IMR-90 (cell line): ENCODE measurements at regions not wholly inside any gene's neighbourhood (a gene's known extent, or its start where the extent isn't known, plus 50 kb on each side); places are given as distances from the start of the nearest gene placed in this dataset.

Experiments
- ATAC-seq: fragments of 200-7000 bp; cut with Tn5 transposase; 2 replicates; pipeline ENCODE4 v1.9.1; 2020; ENCODE audit warnings: low read depth, mild to moderate bottlenecking, moderate library complexity
- BruUV-seq: library from RNA; stranded (reverse); fragments of 400-500 nt; replicated peaks from 2 replicates; lab custom pipeline; 2021; lab: Mats Ljungman, UMichigan
- CTCF ChIA-PET: fragments of 300-600 bp; formaldehyde crosslinking; extraction: SDS; loops from one replicate; lab custom pipeline; 2021; ENCODE audit warnings: antibody characterized with exemption; lab: Yijun Ruan, JAX
- POLR2A ChIA-PET: fragments of 300-600 bp; sonication (Branson Sonifier 250); formaldehyde crosslinking; loops from one replicate; lab custom pipeline; 2022; ENCODE audit warnings: antibody characterized with exemption; ENCODE audit not compliant: unreplicated experiment; lab: Charles Lee
- DNase-seq: peaks from one replicate; pipeline ENCODE4 v3.0.0; 2013
- H2AFZ ChIP-seq: replicated peaks from 2 replicates; pipeline ENCODE3; 2013; ENCODE audit warnings: low read length, mild to moderate bottlenecking; ENCODE audit not compliant: poor library complexity
- H2AK5ac ChIP-seq: 2 replicates; pipeline ENCODE4 v1.6.1; 2013; ENCODE audit warnings: low read depth, low read length, inconsistent platforms
- H2AK9ac ChIP-seq: replicated peaks from 2 replicates; pipeline ENCODE3; 2013; ENCODE audit warnings: mild to moderate bottlenecking, low read depth, low read length, moderate library complexity; ENCODE audit not compliant: poor library complexity
- H2BK120ac ChIP-seq: 2 replicates; pipeline ENCODE4 v1.6.1; 2013; ENCODE audit warnings: low read depth, low read length, inconsistent platforms
- H2BK15ac ChIP-seq: 3 replicates; pipeline ENCODE4 v1.6.1; 2013; ENCODE audit warnings: low read depth, low read length, inconsistent platforms
- H2BK20ac ChIP-seq: 2 replicates; pipeline ENCODE4 v1.6.1; 2013; ENCODE audit warnings: low read depth, mild to moderate bottlenecking, inconsistent platforms, low read length, moderate library complexity
- H2BK5ac ChIP-seq: 2 replicates; pipeline ENCODE4 v1.6.1; 2013; ENCODE audit warnings: mild to moderate bottlenecking, low read depth, low read length, inconsistent platforms; ENCODE audit not compliant: poor library complexity, severe bottlenecking
- H3K14ac ChIP-seq: replicated peaks from 2 replicates; pipeline ENCODE4 v1.6.1; 2013; ENCODE audit warnings: low read depth, low read length, inconsistent platforms
- H3K18ac ChIP-seq: 2 replicates; pipeline ENCODE4 v1.6.1; 2013; ENCODE audit warnings: low read depth, low read length, control low read depth
- H3K23ac ChIP-seq: 2 replicates; pipeline ENCODE4 v1.6.1; 2013; ENCODE audit warnings: low read depth, low read length, inconsistent platforms
- H3K27ac ChIP-seq: 2 replicates; pipeline ENCODE4 v1.5.1; 2013; ENCODE audit warnings: mild to moderate bottlenecking, control low read depth, low read length; ENCODE audit not compliant: insufficient read depth
- H3K27me3 ChIP-seq: 2 replicates; pipeline ENCODE4 v1.6.1; 2013; ENCODE audit warnings: low read length; ENCODE audit not compliant: control insufficient read depth, insufficient read depth
- H3K36me3 ChIP-seq: 2 replicates; pipeline ENCODE4 v1.6.1; 2013; ENCODE audit warnings: low read length, mixed read lengths; ENCODE audit not compliant: control insufficient read depth, insufficient read depth
- H3K4ac ChIP-seq: 2 replicates; pipeline ENCODE4 v1.6.1; 2013; ENCODE audit warnings: low read depth, low read length, inconsistent platforms
- H3K4me1 ChIP-seq: 2 replicates; pipeline ENCODE4 v1.6.1; 2013; ENCODE audit warnings: low read length, mixed read lengths; ENCODE audit not compliant: control insufficient read depth, insufficient read depth
- H3K4me2 ChIP-seq: 2 replicates; pipeline ENCODE4 v1.6.1; 2013; ENCODE audit warnings: low read depth, mild to moderate bottlenecking, control low read depth, low read length, moderate library complexity
- H3K4me3 ChIP-seq: 2 replicates; pipeline ENCODE4 v1.5.1; 2013; ENCODE audit warnings: low read depth, mild to moderate bottlenecking, control low read depth, low read length, moderate library complexity; ENCODE audit not compliant: insufficient read depth
- H3K56ac ChIP-seq: 2 replicates; pipeline ENCODE4 v1.6.1; 2013; ENCODE audit warnings: low read length, inconsistent platforms; ENCODE audit not compliant: insufficient read depth; ENCODE audit errors: extremely low read depth
- H3K79me1 ChIP-seq, 2 experiments: 2 replicates each; pipeline ENCODE4 v1.6.1; 2013; ENCODE audit warnings: low read length in 2 of 2, inconsistent platforms in 1 of 2, low read depth in 1 of 2
- H3K9ac ChIP-seq: 2 replicates; pipeline ENCODE4 v1.6.1; 2013; ENCODE audit warnings: low read depth, low read length, control low read depth
- H3K9me1 ChIP-seq: 2 replicates; pipeline ENCODE4 v1.6.1; 2013; ENCODE audit warnings: low read length, inconsistent platforms; ENCODE audit not compliant: insufficient read depth
- H3K9me3 ChIP-seq: 2 replicates; pipeline ENCODE4 v1.6.1; 2013; ENCODE audit warnings: low read length; ENCODE audit not compliant: control insufficient read depth, insufficient read depth
- H4K20me1 ChIP-seq: 2 replicates; pipeline ENCODE4 v1.6.1; 2013; ENCODE audit warnings: low read length, inconsistent platforms; ENCODE audit not compliant: insufficient read depth
- H4K5ac ChIP-seq: 2 replicates; pipeline ENCODE4 v1.6.1; 2013; ENCODE audit warnings: mild to moderate bottlenecking, low read depth, low read length, control low read depth
- H4K8ac ChIP-seq, 2 experiments: 2 replicates each; pipeline ENCODE4 v1.6.1; 2013; ENCODE audit warnings: low read depth in 2 of 2, low read length in 2 of 2, control low read depth in 1 of 2, inconsistent platforms in 1 of 2
- H4K91ac ChIP-seq: 2 replicates; pipeline ENCODE4 v1.6.1; 2013; ENCODE audit warnings: low read depth, low read length, inconsistent platforms; ENCODE audit not compliant: insufficient read depth
- CEBPB ChIP-seq: IDR thresholded peaks from 2 replicates; pipeline ENCODE4 v1.6.1; 2012; ENCODE audit warnings: low read depth, low read length, improper control_type of control experiment
- ELK1 ChIP-seq: fragments of 150-350 bp; IDR thresholded peaks from 2 replicates; pipeline ENCODE4 v1.6.1; 2016; ENCODE audit warnings: low read depth, mild to moderate bottlenecking, low read length, moderate library complexity, borderline replicate concordance
- FOS ChIP-seq: fragments of 150-350 bp; IDR thresholded peaks from 2 replicates; pipeline ENCODE4 v1.6.1; 2016; ENCODE audit warnings: low read depth, low read length
- MAFK ChIP-seq: IDR thresholded peaks from 2 replicates; pipeline ENCODE4 v1.6.1; 2012; ENCODE audit warnings: low read depth, low read length, improper control_type of control experiment
- WGBS, 2 experiments: methylation state at CpG; one replicate each; pipeline versions ENCODE4 v1.1.5 to v1.1.7; 2013; ENCODE audit warnings: missing lambda C conversion rate in 2 of 2; ENCODE audit not compliant: insufficient read length in 1 of 2; ENCODE audit errors: extremely low coverage in 2 of 2; 5-methylcytosine and 5-hydroxymethylcytosine counted together
- dilution Hi-C: fragments of 300-500 bp; cut with HindIII; formaldehyde crosslinking; loops from one replicate; pipeline ENCODE4 v1.14.3; 2018; ENCODE audit warnings: low sequenced_read_pairs; ENCODE audit not compliant: unreplicated experiment
- in situ Hi-C: fragments of 300-500 bp; cut with MboI; formaldehyde crosslinking; loops from 3 replicates; pipeline ENCODE4 v1.14.3; 2019; ENCODE audit warnings: low sequenced_read_pairs, inconsistent platforms, mixed read lengths
- intact Hi-C: fragments of 100-400 bp; cut with micrococcal nuclease; formaldehyde crosslinking; loops from 2 replicates; pipeline ENCODE4 v1.10.0; 2022

GRCh38 chr1:39090757-39091380 lies 64.7 kb downstream of the NDUFS5 start:
- no peak overlapping the region for H3K9ac ChIP-seq
- H3K36me3 ChIP-seq: no peaks in the 10 kb centered on the region
- ChIA-PET CTCF (interaction anchor here (0.9 kb wide), 1 partner anchor 8 kb away, joined by 3 read pairs; no protein-coding TSS in a partner anchor), POLR2A (no interaction called here)
- ATAC-seq: no peak
- H2AK5ac ChIP-seq: no peak overlapping the region
- 0 out of 2 replicates have a peak, but pooled peaks cover 2% of the 10 kb centered on the region for H3K9me1 ChIP-seq
- H3K9me3 ChIP-seq: no peaks in the 10 kb centered on the region
- no peak overlapping the region for H2AFZ ChIP-seq
- no TSS peak for BruUV-seq
- H4K91ac ChIP-seq: no peak overlapping the region
- no peaks in the 10 kb centered on the region for H3K79me1 ChIP-seq
- no peak overlapping the region for H2BK15ac ChIP-seq
- dilution Hi-C loops (no loop called here), in situ Hi-C loops (no loop called here), intact Hi-C loops (loop anchor here (5.0 to 10.0 kb wide), 3 partner anchors 64 to 564 kb away; partner anchors contain the start of gene NDUFS5)
- no peak overlapping the region for H2BK120ac ChIP-seq
- no peak overlapping the region for H2AK9ac ChIP-seq
- H3K4me3 ChIP-seq: no peak overlapping the region
- H2BK5ac ChIP-seq: no peak overlapping the region
- no peaks in the 10 kb centered on the region for H4K20me1 ChIP-seq
- no peak overlapping the region for H3K23ac ChIP-seq
- H3K4me2 ChIP-seq: no peak overlapping the region
- no peak overlapping the region for H3K56ac ChIP-seq
- no peak overlapping the region for H3K27ac ChIP-seq
- H4K5ac ChIP-seq: no peak overlapping the region
- H3K14ac ChIP-seq: no peak overlapping the region
- no peak overlapping the region for H3K4ac ChIP-seq
- H3K18ac ChIP-seq: no peak overlapping the region
- no peak overlapping the region for H2BK20ac ChIP-seq
- WGBS, 2 experiments: 22% methylated on average over 1 of the region's 3 CpGs; no CpG with 5 or more reads in 1 of the 2 experiments
- no peak for TF ChIP-seq CEBPB
- TF ChIP-seq FOS: no peak
- no peak for TF ChIP-seq ELK1
- no peak for TF ChIP-seq MAFK
- H3K27me3 ChIP-seq: no peaks in the 10 kb centered on the region
- H3K4me1 ChIP-seq: peaks cover 13% of the 10 kb centered on the region
- DNase-seq: no peak
- H4K8ac ChIP-seq: no peak overlapping the region
